Stimulated activated CD8-positive, alpha-beta memory T cell treated with anti-CD3 and anti-CD28 coated beads, Interleukin-4, amount 100 ng/mL, for 48 hours (primary cell): ENCODE measurements at regions not wholly inside any gene's neighbourhood (a gene's known extent, or its start where the extent isn't known, plus 50 kb on each side); places are given as distances from the start of the nearest gene placed in this dataset.
"Not testable (repeated sequence)": the region's sequence is repeated elsewhere in the genome, so short reads cannot be mapped to it uniquely, and the experiment has no call there.

Experiments
- DNase-seq: peaks from one replicate; pipeline ENCODE4 v3.0.0-alpha.2; 2020

DNA sequence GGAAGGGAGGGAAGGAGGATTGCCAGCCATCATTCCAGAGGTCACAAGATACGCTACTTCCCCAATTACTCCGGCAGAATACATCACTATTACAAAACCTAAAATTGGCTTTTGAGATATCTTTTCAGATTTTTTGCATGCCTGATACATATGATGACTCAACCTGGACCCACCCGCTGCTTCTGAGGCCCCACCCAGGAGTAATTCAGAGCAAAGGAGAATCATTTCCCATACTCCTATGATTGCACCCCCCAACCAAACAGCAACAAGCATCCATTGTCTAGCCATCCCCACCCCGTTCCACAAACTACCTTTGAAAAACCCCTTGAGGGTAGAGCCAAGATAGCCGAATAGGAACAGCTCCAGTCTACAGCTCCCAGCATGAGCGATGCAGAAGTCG is 163.5 kb upstream of the GJE1 start:
- no peak for DNase-seq

- DNase-seq = no peak
Measured at GRCh38 chr6:141968632-141969031, 164.1 kb upstream of the GJE1 start.

DNA sequence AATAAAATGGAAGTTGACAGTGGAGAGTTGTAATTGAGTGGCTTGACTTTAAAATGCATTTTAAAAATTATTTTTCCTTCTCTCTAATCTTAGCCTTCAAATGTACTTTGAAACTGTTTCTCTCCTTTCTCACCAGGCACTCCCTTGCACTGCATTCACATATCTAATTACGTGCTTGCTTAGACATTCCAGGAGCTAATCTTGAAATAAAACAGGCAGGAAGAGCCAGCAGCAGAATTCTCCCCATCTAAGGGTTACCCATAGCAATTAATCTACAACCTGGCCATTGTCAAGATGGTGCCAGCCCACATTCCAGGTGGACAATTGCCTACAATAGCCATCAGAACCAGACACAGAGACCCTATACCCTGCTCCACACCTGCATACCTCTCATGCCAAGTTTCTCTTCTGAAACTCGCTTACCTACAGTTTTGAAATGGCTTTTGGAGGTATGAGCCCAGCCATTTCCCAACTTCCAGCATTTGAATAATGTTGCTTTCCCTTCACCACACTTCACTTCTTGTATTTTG is 167.6 kb upstream of the GJE1 start:
- no peak for DNase-seq

DNA sequence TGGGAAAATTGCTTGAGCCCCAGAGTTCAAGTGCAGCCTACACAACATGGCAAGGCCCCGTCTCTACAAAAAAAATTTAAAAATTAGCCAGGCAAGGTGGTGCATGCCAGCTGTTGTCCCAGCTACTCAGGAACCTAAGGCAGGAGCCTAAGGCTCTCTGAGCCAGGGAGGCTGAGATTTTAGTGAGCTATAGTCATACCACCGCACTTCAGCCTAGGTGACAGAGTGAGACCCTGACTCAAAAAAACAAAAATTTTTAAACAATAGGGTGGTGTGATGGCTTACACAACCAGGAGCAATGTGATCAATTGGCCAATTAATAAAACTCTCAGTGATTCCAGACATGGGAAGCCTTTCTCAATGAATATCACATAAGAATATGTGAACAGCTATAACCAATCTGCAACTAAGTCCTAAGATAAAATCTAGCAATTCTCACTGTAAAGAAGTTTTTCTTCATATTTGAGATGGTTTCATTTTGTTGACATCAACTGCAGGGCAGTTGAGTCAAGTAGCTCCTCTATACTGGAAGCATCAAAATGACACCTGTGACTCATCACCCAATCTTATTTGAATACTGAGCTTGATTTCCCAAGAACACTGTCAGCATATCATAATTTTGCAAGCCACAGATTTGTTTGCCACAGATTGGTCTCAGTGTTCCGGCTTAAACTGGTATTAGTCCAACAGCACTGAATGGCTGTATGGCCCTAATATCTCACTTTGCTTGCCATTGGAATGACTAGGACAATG is 169.0 kb upstream of the GJE1 start:
- DNase-seq = no peak

DNA sequence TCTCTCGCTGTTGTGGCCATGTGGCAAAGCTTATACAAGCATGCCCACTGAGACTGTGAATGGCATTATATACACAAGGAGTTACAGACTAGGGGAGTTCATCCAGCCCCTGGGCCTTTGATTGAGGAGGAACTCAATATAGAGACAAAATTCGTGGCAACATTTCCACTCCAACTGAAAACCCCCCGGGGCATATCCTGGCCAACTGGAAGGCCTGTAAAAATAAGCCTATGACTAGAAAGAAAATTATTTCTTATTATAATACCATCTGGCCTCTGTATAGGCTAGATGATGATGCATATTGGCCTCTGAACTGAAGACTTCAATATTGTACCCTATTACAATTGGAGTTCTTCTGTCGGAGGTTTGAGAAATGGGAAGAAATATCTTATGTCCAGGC is 175.5 kb upstream of the GJE1 start:
- DNase-seq = no peak

DNA sequence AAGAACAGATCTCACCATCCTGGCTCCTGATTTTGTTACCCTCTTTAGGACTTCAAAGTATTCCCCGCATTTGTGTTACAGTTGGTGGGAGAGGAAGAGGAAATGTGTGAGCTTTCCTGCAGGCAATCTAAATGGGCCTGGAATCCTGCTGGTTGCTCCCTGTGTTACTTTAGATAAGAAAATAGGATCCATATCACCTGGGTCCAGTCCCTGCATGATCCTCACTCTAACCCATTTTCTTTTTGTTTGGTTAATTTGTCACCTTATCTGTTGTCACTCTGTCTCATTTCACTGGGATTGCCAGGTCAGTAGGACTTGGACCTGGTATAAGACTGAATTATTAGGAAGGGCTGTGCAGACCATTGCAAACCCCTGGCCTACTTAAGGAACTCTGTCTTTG is 175.9 kb upstream of the GJE1 start:
- no peak for DNase-seq

- no peak for DNase-seq
Measured at GRCh38 chr6:141956046-141956761, 176.5 kb upstream of the GJE1 start.

- DNase-seq = no peak
Measured at GRCh38 chr6:141953072-141953471, 179.7 kb upstream of the GJE1 start.

DNA sequence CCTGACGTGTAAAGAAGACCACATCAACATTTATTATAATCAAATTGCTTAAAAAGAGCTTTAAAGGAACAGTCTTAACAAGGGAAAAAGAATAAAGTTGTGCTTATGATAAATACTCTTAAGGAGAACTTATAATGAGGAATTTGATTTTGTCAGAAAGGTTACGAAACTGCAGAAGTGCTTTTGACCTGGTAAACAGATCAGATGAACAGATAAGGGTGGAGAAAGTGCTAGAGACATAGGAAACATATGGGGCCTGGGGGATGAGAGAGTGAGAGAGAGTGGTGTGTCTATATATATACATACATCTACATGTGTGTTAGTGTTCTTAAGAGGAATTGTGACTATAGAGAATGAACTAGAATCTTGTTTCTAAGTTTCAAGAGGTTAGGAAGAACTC is 186.2 kb upstream of the GJE1 start:
- DNase-seq = no peak

- DNase-seq = no peak
Measured at GRCh38 chr6:141938664-141939063, 194.1 kb upstream of the GJE1 start.

DNA sequence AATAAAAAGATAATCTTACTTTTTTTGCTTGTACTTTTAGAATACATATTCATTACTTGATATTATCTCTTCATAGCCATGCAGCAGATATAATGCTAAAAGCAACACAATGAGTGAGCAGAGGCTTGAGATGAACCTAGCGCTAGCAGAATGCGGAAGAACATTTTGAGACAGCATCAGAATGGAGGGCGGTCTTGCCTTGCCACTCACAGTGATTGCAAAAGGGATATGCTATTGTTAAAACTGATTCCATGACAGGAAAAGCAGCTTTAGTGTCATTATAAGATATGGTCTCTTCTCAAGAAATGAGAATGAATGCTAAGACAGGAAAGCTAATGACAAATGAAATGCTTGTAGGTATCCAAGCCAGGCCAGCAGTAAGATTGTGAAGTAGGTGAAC is 200.0 kb upstream of the GJE1 start:
- no peak for DNase-seq

- DNase-seq = not testable (repeated sequence)
Measured at GRCh38 chr6:141926200-141926900, 206.4 kb upstream of the GJE1 start.

GRCh38 chr6:141925001-141925400 is 207.7 kb upstream of the GJE1 start:
- DNase-seq = no peak

DNA sequence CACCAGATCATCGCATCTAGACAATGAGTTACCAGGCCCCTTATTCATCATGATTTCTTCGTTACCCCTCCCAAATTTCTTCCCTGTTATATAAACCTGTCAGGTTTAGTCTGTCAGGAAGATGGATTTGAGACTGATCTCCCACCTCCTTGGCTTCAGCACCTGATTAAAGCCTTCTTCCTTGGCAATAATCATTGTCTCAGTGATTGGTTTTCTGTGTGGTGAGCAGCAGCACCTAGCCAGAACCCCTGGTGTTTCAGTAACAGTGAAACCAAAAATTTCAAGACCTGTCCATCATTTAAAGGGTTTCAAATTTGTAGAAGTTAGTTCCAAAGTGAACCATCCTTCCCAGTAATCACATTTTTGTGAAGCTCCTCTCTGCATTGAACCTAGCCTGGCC is 209.8 kb upstream of the GJE1 start:
- no peak for DNase-seq

- DNase-seq = not testable (repeated sequence)
Measured at GRCh38 chr6:141916682-141917505, 215.8 kb upstream of the GJE1 start.

DNA sequence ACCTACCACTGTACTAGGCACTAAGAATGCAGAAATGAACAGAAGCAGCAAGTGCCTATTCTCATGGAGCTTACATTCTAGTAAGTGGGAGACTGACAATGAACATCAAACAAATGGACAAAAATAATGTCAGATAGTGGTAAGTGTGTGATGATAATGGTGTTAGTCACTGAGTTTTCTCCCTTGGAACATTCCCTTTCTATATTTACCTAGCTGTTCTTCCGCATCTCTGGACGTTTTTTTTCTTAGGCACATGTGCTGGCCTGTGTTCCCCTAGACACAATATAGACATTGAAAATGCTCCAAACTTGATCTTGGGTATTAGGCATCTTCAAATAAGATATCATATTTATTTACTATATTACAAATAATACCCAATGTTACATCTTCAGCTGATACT is 218.1 kb upstream of the GJE1 start:
- DNase-seq = no peak

DNA sequence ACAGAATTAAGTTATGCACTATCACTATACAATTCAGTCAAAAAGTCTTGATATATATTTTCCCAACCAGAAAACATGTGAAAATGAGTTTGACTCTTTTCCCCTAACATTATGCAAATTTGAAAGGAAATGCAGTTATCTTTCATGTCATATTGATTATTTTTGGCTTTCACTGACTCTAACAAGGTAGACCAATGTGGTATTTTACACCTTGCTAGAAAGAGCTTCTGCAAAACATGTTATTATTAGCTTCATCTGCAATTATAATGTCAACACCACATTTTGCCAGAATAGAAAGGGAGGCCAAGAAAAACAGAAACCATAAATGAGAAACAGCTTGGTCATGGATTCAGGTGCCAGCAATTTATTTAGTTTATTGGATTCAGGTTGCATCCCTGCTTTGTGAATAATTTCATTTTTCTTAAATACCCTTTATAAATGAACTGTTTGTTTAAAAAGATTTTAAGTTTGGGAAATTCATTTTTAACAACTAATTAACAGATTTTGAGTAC is 226.1 kb upstream of the GJE1 start:
- no peak for DNase-seq

DNA sequence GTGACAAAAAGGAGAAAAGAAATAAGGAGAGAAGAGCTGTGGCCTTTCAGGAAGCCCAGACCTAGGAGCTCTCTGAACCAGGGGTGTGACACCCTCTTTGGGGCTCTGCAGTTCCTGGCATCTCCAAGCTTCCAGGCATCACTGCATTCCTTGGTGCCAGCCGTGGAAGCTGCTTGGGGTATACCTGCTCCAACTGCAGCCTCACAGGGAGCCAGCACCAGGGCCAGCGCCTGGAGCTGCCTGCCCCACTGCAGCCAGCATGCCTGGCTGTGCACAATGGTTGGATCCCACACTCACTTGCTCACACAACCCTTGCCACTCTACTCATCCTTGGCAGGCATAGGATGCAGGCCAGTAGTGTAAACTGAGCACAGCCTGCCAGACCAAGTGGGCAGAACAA is 242.1 kb upstream of the GJE1 start:
- DNase-seq = no peak

- no peak for DNase-seq
Measured at GRCh38 chr6:141884850-141885249, 247.9 kb upstream of the GJE1 start.

DNA sequence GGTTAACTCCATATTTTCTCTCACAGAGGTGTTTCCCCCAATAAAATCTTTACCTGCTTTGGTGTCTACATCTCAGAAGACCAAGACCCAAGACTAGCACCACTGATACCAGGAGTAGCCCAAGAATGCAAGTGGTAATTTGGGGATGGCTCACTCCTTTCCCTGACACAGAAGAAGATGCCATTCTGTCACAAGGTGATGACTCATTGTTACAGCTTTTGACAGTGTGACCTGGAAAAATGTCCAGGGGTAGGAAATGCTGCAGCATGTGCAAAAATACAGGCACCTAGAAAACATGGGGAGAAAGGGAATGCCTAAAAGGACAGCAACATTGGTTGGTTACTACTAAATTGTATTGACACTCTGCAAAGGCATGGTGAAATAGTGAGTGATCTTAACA is 254.0 kb upstream of the GJE1 start:
- DNase-seq = no peak

DNA sequence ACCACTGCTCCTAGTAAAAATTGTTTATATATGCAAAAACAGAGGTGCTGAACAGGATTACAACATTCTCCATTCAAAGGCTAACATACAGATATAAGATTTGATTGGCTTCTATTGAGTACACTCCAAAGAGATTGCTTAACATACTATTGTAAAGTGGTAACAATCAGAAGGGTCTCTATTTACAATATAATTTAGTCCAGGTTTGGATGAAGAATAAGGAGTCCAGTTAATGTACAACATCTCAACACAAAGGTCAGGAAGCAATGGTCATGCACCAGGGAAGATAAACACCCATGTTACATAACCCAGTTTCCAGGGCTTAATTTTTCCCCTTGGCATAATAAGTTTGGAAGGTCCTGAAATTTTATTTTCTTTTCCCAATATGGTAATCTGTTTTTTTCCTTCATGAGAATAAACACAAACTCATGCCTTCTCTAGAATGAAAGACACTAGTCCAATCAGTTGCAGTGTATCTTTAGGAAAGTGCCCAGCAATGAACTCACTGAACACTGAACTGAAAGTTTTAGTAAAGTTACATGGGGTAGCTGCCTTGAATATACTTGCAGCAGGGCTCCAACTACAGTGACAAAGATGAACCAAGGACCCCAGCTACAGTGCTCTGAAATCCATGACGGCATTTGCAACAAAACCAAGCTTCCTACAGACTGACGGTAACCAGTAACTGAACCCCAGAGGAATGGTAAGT is 255.3 kb upstream of the GJE1 start:
- DNase-seq = no peak
